ENCODE measurements at regions not wholly inside any gene's neighbourhood (a gene's known extent, or its start where the extent isn't known, plus 50 kb on each side); places are given as distances from the start of the nearest gene placed in this dataset.

DNA sequence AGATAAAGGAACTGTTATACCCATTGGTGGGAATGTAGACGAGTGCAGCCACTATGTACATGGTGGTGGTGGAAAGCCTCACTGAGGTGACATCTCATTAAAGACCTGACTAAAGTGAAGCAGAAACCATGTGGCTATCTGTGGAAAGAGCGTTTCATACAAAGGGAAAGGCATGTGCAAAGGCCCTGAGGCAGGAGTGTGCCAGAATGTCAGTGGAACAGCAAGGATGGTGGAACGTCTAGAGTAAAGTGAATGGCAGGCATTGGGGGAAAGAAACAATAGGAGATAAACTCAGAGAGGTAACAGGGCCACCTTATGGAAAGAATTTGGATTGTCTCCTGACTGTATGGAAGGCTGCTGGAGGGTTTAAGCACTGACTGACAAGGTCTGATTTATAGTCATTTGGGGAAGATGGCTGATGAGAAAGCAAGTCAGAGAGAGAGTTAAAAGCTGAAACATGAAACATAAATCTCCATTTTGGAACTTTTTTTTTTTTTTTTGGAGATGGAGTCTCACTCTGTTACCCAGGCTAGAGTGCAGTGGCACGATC, 245.7 kb downstream of the STK31 start:
- Histone ChIP-seq H3K36me3 (replicated peaks; ENCODE audit: control insufficient read depth, insufficient read depth, low read length) (no peaks in the 10 kb centered on the region), H3K4me3 (ENCODE audit: insufficient read depth, low read depth, low read length) (no peak overlapping the region), H3K27me3 (ENCODE audit: control insufficient read depth, insufficient read depth, low read length) (no peaks in the 10 kb centered on the region)
- peak; percentile 22 for DNase-seq

DNA sequence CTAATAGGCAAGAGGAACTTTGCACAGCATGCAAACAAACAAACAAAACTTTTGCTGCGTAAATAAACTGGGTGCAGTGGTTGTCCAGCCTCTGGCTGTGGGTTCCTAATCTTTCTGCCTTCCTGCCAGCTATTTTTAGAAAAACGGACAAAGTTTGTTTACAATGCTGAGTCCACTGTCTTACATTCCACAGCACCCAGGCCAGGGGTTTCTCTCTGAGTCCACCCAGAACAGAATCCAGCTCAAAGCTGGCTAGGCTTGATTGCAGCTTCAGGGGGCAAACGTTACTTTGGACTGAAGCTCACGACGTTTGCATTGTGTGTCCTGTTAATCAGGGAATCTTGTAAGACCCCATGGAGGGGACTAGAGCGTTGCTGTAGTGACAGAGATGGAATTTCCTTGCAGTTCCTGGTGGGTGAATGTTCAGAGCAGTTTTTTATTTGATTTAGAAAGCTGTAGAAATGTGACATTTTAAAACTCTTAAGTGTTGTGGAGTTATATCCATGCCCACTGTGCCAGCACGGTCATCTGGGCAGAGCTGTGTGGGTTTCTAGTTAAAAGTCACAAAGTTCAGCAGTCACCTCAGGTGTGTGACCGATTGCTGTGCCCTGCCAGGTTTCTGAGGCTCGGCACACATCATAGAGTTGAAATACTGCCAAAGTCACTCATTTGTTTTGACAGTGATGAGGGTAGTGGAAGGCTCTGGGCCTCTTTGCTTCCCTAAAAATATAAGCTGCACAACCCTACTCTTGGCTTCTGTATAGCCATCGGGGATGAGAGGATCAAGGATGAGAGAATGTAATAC, 247.0 kb downstream of the STK31 start:
- DNase-seq = no peak
- Histone ChIP-seq H3K36me3 (replicated peaks; ENCODE audit: control insufficient read depth, insufficient read depth, low read length) (no peaks in the 10 kb centered on the region), H3K4me3 (ENCODE audit: insufficient read depth, low read depth, low read length) (no peak overlapping the region), H3K27me3 (ENCODE audit: control insufficient read depth, insufficient read depth, low read length) (no peaks in the 10 kb centered on the region)

DNA sequence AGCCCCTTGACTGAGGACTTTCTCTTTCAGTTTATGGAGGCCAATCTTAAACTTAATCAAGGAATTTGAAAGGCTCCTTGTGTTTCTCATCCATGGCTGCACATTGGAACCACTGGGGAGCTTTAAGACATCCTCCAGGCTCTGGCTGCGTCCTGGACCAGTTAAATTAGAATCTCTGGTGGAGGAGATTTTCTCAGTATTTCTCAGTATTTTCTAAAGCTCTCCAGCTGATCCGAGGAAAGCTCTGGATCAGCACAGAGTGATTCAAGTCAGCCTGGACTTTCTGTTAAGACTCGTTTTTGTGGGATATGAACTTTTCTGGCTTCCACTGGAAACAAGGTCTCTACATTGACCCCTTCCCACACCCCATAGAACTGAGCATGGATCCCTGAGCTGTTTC, 249.8 kb downstream of the STK31 start:
- Histone ChIP-seq H3K36me3 (replicated peaks; ENCODE audit: control insufficient read depth, insufficient read depth, low read length) (no peaks in the 10 kb centered on the region), H3K4me3 (ENCODE audit: insufficient read depth, low read depth, low read length) (no peak overlapping the region), H3K27me3 (ENCODE audit: control insufficient read depth, insufficient read depth, low read length) (no peaks in the 10 kb centered on the region)
- no peak for DNase-seq

DNA sequence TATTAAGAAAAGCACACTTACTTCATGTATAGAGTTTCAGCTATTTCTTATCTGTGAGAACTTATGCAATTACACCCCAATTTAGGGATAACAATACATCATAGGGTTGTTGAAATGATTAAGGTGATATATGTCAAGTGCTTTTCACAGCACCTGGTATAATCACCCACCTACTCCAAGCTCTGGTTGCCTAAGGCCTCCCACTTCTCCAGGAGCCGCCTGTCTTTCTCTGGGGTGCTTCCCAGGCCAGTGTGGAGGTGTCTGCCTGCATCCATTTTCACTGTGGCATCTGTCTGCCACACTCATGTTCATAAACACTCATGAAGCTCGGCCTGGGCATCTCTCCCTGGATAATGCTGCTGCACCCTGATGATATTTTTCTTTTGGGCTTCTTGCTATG, 250.3 kb downstream of the STK31 start:
- Histone ChIP-seq H3K27me3 (ENCODE audit: control insufficient read depth, insufficient read depth, low read length) (no peaks in the 10 kb centered on the region), H3K36me3 (replicated peaks; ENCODE audit: control insufficient read depth, insufficient read depth, low read length) (no peaks in the 10 kb centered on the region), H3K4me3 (ENCODE audit: insufficient read depth, low read depth, low read length) (no peak overlapping the region)
- DNase-seq = no peak

DNA sequence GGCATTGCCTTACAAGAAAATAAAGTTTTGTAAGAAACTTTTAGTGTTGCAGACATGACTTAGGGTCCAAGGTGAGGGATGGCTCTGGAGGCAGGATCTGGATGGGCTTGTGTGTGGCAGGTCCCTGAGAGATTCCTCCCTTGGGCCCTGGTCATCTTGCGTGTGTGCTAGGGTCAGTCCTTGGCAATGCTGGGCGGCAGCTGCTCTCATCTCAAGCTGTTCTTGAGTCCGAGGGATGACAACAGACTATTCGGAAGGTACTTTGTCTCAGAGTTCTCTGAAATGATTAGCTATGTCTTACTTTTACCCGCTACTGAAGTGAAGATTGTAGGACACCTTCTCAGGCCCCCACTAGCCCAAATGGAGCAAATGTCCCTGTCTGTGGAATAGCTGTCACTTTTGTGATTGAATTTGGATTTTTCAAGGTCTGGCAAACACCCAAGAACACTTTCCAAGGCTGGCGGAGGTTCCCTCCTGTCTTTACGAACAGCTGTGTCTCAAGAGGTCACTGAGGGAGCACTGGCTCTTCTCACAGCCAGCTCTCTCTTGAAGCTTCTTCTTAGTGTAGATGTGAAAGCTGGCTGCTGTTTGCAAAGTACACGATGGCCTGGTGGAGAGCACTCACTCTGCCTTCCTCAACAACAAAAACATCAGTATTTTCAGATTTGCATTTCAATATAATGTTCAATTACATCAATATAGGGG, 253.6 kb downstream of the STK31 start:
- DNase-seq = no peak
- no peak overlapping the region for H3K4me3 ChIP-seq (ENCODE audit: insufficient read depth, low read depth, low read length)
- H3K36me3 ChIP-seq (replicated peaks; ENCODE audit: control insufficient read depth, insufficient read depth, low read length) = no peaks in the 10 kb centered on the region
- H3K27me3 ChIP-seq (ENCODE audit: control insufficient read depth, insufficient read depth, low read length) = no peaks in the 10 kb centered on the region

DNA sequence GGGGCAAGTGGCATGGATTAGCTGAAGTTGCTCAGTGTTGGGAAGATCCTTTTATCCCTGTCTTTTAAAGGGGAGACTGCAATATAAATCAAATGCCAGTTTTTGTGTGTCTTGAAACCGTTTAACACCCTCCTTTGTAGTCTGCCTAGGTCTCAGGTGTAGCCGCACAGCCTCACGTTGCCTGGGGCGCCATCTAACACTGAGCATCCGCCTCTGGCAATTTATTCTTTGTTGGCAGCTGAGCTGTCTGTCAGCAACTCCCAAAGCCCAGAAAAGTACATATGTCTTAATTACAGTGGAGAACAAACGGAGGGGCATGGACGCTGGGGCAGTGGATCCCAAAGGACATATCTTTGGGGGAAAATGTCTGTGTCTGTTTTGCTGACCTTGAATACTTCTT, 254.7 kb downstream of the STK31 start:
- Histone ChIP-seq H3K27me3 (ENCODE audit: control insufficient read depth, insufficient read depth, low read length) (no peaks in the 10 kb centered on the region), H3K4me3 (ENCODE audit: insufficient read depth, low read depth, low read length) (no peak overlapping the region), H3K36me3 (replicated peaks; ENCODE audit: control insufficient read depth, insufficient read depth, low read length) (no peaks in the 10 kb centered on the region)
- DNase-seq = no peak

DNA sequence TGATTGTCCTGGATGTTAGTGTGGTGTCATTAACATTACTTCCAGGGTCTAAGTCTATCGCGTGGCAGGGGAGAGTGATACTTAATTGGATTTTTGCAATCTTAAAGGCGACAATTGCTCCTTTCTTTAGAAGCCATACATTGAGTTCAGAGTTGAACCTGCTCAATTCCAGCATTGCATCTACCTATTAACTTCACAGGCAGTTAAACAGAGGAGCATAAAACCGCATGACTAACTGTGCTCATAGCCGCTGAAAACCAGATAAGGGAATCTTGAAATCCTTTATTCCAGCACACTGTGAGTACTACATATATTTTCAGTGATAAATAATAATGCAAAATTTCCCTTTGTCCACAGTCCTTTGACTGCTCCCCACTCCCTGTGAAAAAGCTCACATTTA, 255.3 kb downstream of the STK31 start:
- Histone ChIP-seq H3K4me3 (ENCODE audit: insufficient read depth, low read depth, low read length) (no peak overlapping the region), H3K36me3 (replicated peaks; ENCODE audit: control insufficient read depth, insufficient read depth, low read length) (no peaks in the 10 kb centered on the region), H3K27me3 (ENCODE audit: control insufficient read depth, insufficient read depth, low read length) (no peaks in the 10 kb centered on the region)
- DNase-seq = no peak

DNA sequence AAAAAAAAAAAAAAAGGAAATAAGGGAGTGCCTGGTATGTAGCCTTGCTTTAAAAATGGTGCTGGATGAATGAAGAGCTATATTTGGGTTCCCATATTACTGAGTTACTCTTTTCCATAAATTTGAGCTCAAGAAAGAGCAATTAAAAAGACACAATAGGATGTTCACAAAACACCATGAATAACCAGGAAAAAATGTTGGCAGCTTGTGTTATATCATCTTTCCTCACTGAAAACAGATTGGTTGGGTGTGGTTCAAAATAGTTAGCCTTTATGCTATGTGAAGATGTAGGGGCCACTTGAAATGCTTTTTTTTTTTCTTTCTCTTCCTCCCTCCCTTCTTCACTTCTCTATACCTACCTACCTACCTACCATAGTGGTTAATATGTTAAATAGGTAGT, 256.9 kb downstream of the STK31 start:
- H3K4me3 ChIP-seq (ENCODE audit: insufficient read depth, low read depth, low read length) = no peak overlapping the region
- no peak for DNase-seq
- H3K27me3 ChIP-seq (ENCODE audit: control insufficient read depth, insufficient read depth, low read length) = no peaks in the 10 kb centered on the region
- H3K36me3 ChIP-seq (replicated peaks; ENCODE audit: control insufficient read depth, insufficient read depth, low read length) = no peaks in the 10 kb centered on the region

DNA sequence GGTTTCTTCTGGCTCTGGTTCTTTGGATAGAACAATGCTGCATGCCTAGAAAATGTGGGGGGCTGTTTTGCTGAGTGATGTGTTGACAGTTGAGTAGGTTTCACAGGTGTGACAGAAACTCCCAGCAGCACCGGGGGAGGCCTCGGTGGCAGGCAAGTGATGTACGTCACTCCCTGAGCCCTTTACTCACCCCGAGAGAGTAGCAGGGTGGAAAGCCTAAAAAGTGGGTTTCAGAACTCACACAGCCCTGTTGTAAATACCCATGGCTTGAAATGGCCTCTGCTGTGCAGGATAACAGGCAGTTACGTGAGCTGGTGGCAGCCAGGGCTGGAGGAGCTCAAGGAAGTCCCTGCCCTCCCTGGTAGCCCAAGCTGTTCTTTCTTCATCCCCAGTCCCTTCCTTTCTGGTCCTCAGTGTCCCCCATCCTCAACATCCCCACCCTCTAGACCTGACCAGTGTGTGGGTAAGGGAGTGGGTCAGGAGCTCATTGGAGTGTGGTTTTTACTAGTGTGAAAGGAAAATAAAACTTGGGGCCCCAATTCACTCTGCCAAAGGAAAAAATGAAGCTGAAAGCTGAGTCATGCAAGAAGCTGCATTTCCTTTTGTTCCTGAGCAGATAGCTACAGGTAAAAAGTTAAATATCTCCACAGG, 258.1 kb downstream of the STK31 start:
- no peak for DNase-seq
- Histone ChIP-seq H3K27me3 (ENCODE audit: control insufficient read depth, insufficient read depth, low read length) (no peaks in the 10 kb centered on the region), H3K4me3 (ENCODE audit: insufficient read depth, low read depth, low read length) (no peak overlapping the region), H3K36me3 (replicated peaks; ENCODE audit: control insufficient read depth, insufficient read depth, low read length) (no peaks in the 10 kb centered on the region)

DNA sequence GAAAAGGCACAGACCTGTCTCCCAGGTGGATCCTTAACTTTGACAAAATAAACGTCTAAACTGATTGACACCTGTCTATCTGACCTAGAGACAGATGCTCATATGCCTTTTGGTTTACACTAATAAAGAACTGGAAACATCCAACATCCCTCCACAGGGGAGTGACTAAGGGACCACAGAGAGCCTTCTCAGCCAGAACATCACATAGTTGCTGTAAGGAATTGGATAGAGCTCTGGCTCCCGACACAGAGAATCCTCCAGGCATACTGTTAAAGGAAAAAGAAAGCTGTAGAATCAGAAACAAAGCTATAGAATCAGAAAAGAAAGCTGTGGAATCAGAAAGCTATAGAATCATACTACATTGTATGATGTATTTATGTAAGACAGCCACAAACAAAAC, 258.8 kb downstream of the STK31 start:
- no peak overlapping the region for H3K4me3 ChIP-seq (ENCODE audit: insufficient read depth, low read depth, low read length)
- H3K36me3 ChIP-seq (replicated peaks; ENCODE audit: control insufficient read depth, insufficient read depth, low read length) = no peaks in the 10 kb centered on the region
- H3K27me3 ChIP-seq (ENCODE audit: control insufficient read depth, insufficient read depth, low read length) = no peaks in the 10 kb centered on the region
- no peak for DNase-seq

DNA sequence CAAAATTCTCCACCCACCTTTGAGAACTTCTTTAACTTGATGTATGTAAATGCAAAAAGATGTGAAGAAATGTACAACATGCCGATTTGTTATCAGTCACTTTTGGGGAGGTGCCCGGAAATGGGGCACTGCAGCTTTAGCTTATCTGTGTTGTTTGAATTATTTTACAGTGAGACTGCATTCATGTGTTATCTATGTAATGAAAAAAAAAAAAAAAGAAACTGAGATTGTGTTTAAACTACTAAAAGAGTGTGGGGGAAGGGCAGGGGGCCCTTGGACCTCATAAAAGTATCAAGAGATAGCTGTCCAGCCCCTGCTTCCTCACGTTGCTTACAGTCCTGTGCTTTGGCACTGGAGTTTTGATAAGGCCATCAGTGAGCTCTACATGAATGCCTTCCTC, 259.4 kb downstream of the STK31 start:
- Histone ChIP-seq H3K27me3 (ENCODE audit: control insufficient read depth, insufficient read depth, low read length) (no peaks in the 10 kb centered on the region), H3K36me3 (replicated peaks; ENCODE audit: control insufficient read depth, insufficient read depth, low read length) (no peaks in the 10 kb centered on the region), H3K4me3 (ENCODE audit: insufficient read depth, low read depth, low read length) (no peak overlapping the region)
- DNase-seq = no peak

DNA sequence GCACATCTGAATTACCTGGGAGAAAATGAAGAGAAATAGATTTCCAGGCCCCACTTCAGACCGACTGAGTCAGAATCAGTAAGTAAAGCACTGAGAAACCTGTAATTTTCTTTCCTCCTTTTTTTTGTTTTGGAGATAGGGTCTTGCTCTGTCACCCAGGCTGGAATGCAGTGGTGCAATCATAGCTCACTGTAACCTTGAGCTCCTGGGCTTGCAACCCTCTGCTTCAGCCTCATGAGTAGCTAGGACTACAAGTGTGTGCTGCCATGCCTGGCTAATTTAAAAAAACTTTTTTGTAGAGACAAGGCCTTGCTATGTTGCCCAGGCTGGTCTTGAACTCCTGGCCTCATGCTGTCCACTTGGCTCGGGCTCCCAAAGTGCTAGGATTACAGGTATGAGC, 260.2 kb downstream of the STK31 start:
- DNase-seq = no peak
- H3K4me3 ChIP-seq (ENCODE audit: insufficient read depth, low read depth, low read length) = no peak overlapping the region
- H3K36me3 ChIP-seq (replicated peaks; ENCODE audit: control insufficient read depth, insufficient read depth, low read length) = no peaks in the 10 kb centered on the region
- no peaks in the 10 kb centered on the region for H3K27me3 ChIP-seq (ENCODE audit: control insufficient read depth, insufficient read depth, low read length)

DNA sequence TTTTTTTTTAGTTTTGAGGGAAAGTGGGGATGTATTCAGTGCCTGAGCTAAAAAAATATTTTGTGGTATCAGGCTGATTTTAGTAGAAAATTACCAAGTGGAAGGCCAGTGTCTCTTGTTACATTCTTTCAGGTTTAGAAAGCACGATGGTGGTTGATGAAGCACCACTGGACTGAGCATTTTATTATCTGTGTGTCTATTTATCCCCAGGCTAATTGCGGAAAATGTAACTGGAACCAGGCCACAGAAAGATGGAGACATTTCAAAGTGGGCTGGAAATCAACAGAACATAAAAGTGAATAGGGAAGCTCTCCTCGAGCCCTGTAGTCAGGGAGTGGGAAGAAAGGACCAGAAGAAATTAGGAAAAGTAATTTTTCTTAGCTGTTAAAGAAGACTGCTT, 261.0 kb downstream of the STK31 start:
- no peak overlapping the region for H3K4me3 ChIP-seq (ENCODE audit: insufficient read depth, low read depth, low read length)

DNA sequence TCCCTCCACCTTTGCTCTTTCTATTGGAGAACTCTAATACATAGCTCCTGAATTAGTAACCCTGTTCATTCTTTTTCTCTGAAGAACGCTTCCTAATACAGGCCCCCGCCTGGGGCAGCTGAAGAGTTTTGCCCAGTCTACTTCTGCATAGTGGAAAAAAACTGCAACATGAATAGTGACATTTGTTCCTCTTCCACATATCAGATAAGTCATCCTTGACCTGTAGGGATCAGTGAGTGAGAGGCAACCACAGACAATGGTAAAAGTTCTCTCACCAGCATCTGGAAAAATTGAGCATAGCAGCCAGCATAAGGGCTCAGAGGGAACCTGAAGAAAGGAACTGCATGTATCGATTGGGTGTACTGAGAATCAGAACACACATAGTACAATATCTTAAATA, 262.0 kb downstream of the STK31 start:
- no peak for DNase-seq
- H3K4me3 ChIP-seq (ENCODE audit: insufficient read depth, low read depth, low read length) = no peak overlapping the region
- no peaks in the 10 kb centered on the region for H3K27me3 ChIP-seq (ENCODE audit: control insufficient read depth, insufficient read depth, low read length)
- no peaks in the 10 kb centered on the region for H3K36me3 ChIP-seq (replicated peaks; ENCODE audit: control insufficient read depth, insufficient read depth, low read length)

More for the DNA sequence above, 261.0 kb downstream of the STK31 start:
- H3K27me3 ChIP-seq (ENCODE audit: control insufficient read depth, insufficient read depth, low read length) = no peaks in the 10 kb centered on the region
- H3K36me3 ChIP-seq (replicated peaks; ENCODE audit: control insufficient read depth, insufficient read depth, low read length) = no peaks in the 10 kb centered on the region
- no peak for DNase-seq

DNA sequence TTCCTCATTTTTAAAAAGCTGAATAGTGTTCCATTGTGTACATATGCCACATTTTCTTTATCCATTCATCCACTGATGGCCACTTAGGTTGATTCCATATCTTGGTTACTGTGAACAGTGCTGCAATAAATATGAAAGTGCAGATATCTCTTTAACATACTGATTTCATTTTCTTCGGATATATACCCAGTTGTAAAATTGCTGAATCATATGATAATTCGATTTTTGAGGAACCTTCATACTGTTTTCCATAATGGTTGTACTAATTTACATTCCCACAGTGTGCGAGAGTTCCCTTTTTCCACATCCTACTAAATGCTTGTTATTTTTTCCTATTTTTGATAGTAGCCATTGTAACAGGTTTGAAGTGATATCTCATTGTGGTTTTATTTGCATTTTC, 263.2 kb downstream of the STK31 start:
- H3K27me3 ChIP-seq (ENCODE audit: control insufficient read depth, insufficient read depth, low read length) = no peaks in the 10 kb centered on the region
- no peak overlapping the region for H3K4me3 ChIP-seq (ENCODE audit: insufficient read depth, low read depth, low read length)
- DNase-seq = no peak
- no peaks in the 10 kb centered on the region for H3K36me3 ChIP-seq (replicated peaks; ENCODE audit: control insufficient read depth, insufficient read depth, low read length)
